SK-N-MC (cell line): ENCODE measurements at regions not wholly inside any gene's neighbourhood (a gene's known extent, or its start where the extent isn't known, plus 50 kb on each side); places are given as distances from the start of the nearest gene placed in this dataset.

ENCODE experiments used
- EZH2 ChIP-seq: fragments of 200-600 bp; sonication (generic); IDR thresholded peaks from one replicate; pipeline ENCODE4 v1.6.1; 2017; ENCODE audit warnings: antibody characterized with exemption
- FOXP2 ChIP-seq: optimal IDR thresholded peaks from 2 replicates; pipeline ENCODE3; 2011; ENCODE audit warnings: mild to moderate bottlenecking, moderate library complexity; ENCODE audit not compliant: insufficient read depth; ENCODE audit errors: extremely low read length, control extremely low read depth
- POLR2AphosphoS5 ChIP-seq: IDR thresholded peaks from 2 replicates; pipeline ENCODE4 v1.6.1; 2012; ENCODE audit warnings: mild to moderate bottlenecking, low read depth, low read length, borderline replicate concordance

- TF ChIP-seq POLR2AphosphoS5 (no peak), FOXP2 (no peak), EZH2 (no peak)
Observed at GRCh38 chr15:45869034-45869668, 234.3 kb downstream of the SQOR start.
